ENCODE measurements at regions not wholly inside any gene's neighbourhood (a gene's known extent, or its start where the extent isn't known, plus 50 kb on each side); places are given as distances from the start of the nearest gene placed in this dataset.

GRCh38 chr21:39105341-39105765 lies 77.9 kb downstream of the PSMG1 start:
- DNase-seq (ENCODE audit: low spot score): no peak

GRCh38 chr21:39104911-39105310 lies 78.3 kb downstream of the PSMG1 start:
- DNase-seq (ENCODE audit: low spot score): no peak

- DNase-seq (ENCODE audit: low spot score): peak; percentile 26
Measured at GRCh38 chr21:39103689-39104088, 79.6 kb downstream of the PSMG1 start.

GRCh38 chr21:39099859-39100258 lies 83.4 kb downstream of the PSMG1 start:
- no peak for DNase-seq (ENCODE audit: low spot score)

GRCh38 chr21:39098696-39099200 lies 84.5 kb downstream of the PSMG1 start:
- DNase-seq (ENCODE audit: low spot score): no peak

GRCh38 chr21:39097981-39098380 lies 85.3 kb downstream of the PSMG1 start:
- no peak for DNase-seq (ENCODE audit: low spot score)

GRCh38 chr21:39097335-39097861 lies 85.9 kb downstream of the PSMG1 start:
- DNase-seq (ENCODE audit: low spot score): no peak

- no peak for DNase-seq (ENCODE audit: low spot score)
Measured at GRCh38 chr21:39096754-39097153, 86.5 kb downstream of the PSMG1 start.

GRCh38 chr21:39095681-39096080 lies 87.6 kb downstream of the PSMG1 start:
- no peak for DNase-seq (ENCODE audit: low spot score)

GRCh38 chr21:39094847-39095579 lies 88.2 kb downstream of the PSMG1 start:
- DNase-seq (ENCODE audit: low spot score): no peak

- no peak for DNase-seq (ENCODE audit: low spot score)
Measured at GRCh38 chr21:39094087-39094780, 89.0 kb downstream of the PSMG1 start.

- no peak for DNase-seq (ENCODE audit: low spot score)
Measured at GRCh38 chr21:39093526-39093925, 89.7 kb downstream of the PSMG1 start.

GRCh38 chr21:39088831-39089380 lies 94.3 kb downstream of the PSMG1 start:
- DNase-seq (ENCODE audit: low spot score): peak; percentile 58

GRCh38 chr21:39088031-39088370 lies 95.2 kb downstream of the PSMG1 start:
- no peak for DNase-seq (ENCODE audit: low spot score)

GRCh38 chr21:39087238-39088030 lies 95.8 kb downstream of the PSMG1 start:
- DNase-seq (ENCODE audit: low spot score): no peak

GRCh38 chr21:39086547-39086946 lies 96.7 kb downstream of the PSMG1 start:
- DNase-seq (ENCODE audit: low spot score): no peak

- DNase-seq (ENCODE audit: low spot score): no peak
Measured at GRCh38 chr21:39085843-39086405, 97.3 kb downstream of the PSMG1 start.

- no peak for DNase-seq (ENCODE audit: low spot score)
Measured at GRCh38 chr21:39084979-39085729, 98.1 kb downstream of the PSMG1 start.

- no peak for DNase-seq (ENCODE audit: low spot score)
Measured at GRCh38 chr21:39084073-39084472, 99.2 kb downstream of the PSMG1 start.

- DNase-seq (ENCODE audit: low spot score): no peak
Measured at GRCh38 chr21:39083377-39084008, 99.8 kb downstream of the PSMG1 start.
